Breast epithelium (tissue), 3 donors: ENCODE measurements at regions not wholly inside any gene's neighbourhood (a gene's known extent, or its start where the extent isn't known, plus 50 kb on each side); places are given as distances from the start of the nearest gene placed in this dataset.

ENCODE experiments used
- POLR2A ChIP-seq: fragments of 450-650 bp; IDR thresholded peaks from one replicate; pipeline ENCODE4 v1.6.1; 2016; ENCODE audit warnings: antibody characterized with exemption, mild to moderate bottlenecking, moderate library complexity
- TF ChIP-seq, protein P1 (sequence below), 3 donors: fragments of 450-650 bp; IDR thresholded peaks; one replicate each; pipeline ENCODE4 v1.5.1; 2016 to 2017; ENCODE audit warnings: antibody characterized with exemption in 3 of 3, mild to moderate bottlenecking in 3 of 3, moderate library complexity in 3 of 3

DNA sequence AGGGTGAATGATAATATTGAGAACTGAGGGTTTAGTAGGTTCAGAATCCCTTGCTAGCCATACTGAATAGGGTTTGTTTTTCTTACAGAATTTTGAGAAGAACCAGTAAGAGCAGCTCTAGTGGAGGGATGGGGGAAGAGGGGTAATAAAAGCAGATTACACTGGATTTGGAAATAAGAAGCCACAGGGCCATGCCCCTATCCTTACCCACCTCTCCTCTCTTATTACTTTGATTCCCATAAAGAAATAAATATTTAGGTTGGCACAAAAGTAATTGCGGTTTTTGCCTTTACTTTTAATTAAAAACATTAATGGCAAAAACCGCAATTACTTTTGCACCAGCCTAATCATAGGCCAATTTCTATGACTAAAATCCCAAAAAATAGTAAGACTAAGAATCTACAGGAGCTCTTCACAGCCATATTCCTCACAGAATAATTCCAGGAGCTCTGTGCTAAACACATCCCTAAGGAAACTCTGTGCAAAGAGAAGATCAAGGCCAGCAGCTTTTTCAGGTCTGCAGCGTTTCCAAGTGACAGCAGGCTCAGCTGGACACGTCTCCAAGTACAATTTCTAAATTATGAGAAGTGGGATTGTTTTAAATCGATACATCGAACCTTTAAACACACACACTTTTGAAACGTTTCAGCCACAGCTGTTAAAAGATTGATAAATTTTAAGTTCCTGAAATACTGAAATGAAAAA, 58.4 kb upstream of the RTN4 start:
- TF ChIP-seq, protein P1, sequence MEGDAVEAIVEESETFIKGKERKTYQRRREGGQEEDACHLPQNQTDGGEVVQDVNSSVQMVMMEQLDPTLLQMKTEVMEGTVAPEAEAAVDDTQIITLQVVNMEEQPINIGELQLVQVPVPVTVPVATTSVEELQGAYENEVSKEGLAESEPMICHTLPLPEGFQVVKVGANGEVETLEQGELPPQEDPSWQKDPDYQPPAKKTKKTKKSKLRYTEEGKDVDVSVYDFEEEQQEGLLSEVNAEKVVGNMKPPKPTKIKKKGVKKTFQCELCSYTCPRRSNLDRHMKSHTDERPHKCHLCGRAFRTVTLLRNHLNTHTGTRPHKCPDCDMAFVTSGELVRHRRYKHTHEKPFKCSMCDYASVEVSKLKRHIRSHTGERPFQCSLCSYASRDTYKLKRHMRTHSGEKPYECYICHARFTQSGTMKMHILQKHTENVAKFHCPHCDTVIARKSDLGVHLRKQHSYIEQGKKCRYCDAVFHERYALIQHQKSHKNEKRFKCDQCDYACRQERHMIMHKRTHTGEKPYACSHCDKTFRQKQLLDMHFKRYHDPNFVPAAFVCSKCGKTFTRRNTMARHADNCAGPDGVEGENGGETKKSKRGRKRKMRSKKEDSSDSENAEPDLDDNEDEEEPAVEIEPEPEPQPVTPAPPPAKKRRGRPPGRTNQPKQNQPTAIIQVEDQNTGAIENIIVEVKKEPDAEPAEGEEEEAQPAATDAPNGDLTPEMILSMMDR (IDR thresholded peaks at IDR 0.05), result no peak
- no peak for TF ChIP-seq POLR2A
